Right lobe of liver (tissue), 4 donors: ENCODE measurements at regions not wholly inside any gene's neighbourhood (a gene's known extent, or its start where the extent isn't known, plus 50 kb on each side); places are given as distances from the start of the nearest gene placed in this dataset.

Experiments used
- CTCF ChIP-seq, 4 donors: fragments of 200-600 bp in 3 of 4; fragments of 450-650 bp in 1 of 4; IDR thresholded peaks; one replicate each; pipeline versions ENCODE4 v1.5.1 to v1.8.0; 2016 to 2022; ENCODE audit warnings: antibody characterized with exemption in 4 of 4, mild to moderate bottlenecking in 2 of 4
- POLR2A ChIP-seq: fragments of 450-650 bp; IDR thresholded peaks from one replicate; pipeline ENCODE4 v1.6.1; 2017; ENCODE audit warnings: antibody characterized with exemption, mild to moderate bottlenecking
- donor health status: DM: no; HTN: no; CAD: no.
- donor health status: DM: no; HTN: no; CAD: no.
- donor health status: DM: no; HTN: yes; CAD: no.

- TF ChIP-seq CTCF (IDR thresholded peaks at IDR 0.05) (no peak), POLR2A (no peak)
Measured at GRCh38 chr3:20539666-20540065, 353.7 kb upstream of the SGO1 start.
